T-helper 17 cell (primary cell): ENCODE measurements at regions not wholly inside any gene's neighbourhood (a gene's known extent, or its start where the extent isn't known, plus 50 kb on each side); places are given as distances from the start of the nearest gene placed in this dataset.
"Not testable (repeated sequence)": the region's sequence is repeated elsewhere in the genome, so short reads cannot be mapped to it uniquely, and the experiment has no call there.

ENCODE experiments used
- ATAC-seq: fragments of 150-1000 bp; cut with Tn5 transposase; 2 replicates; pipeline ENCODE4 v1.10.0; 2021; ENCODE audit warnings: mild to moderate bottlenecking, moderate library complexity
- DNase-seq, 3 donors: peaks; one replicate each; pipeline versions ENCODE4 v3.0.0 to v3.0.0-alpha.2; 2020 to 2021
- H3K9me3 ChIP-seq: one replicate; pipeline ENCODE4 v1.7.0; 2013; ENCODE audit warnings: low read length, mild to moderate bottlenecking; ENCODE audit not compliant: control insufficient read depth, poor library complexity, severe bottlenecking
- H3K27ac Mint-ChIP-seq: one replicate; pipeline ENCODE4 v1.8.0; 2022; ENCODE audit warnings: mild to moderate bottlenecking, moderate library complexity, mixed read lengths
- H3K27me3 Mint-ChIP-seq: one replicate; pipeline ENCODE4 v1.8.0; 2022; ENCODE audit warnings: mixed read lengths
- H3K36me3 Mint-ChIP-seq: one replicate; pipeline ENCODE4 v1.8.0; 2022; ENCODE audit warnings: low read depth, mixed read lengths
- H3K4me1 Mint-ChIP-seq: one replicate; pipeline ENCODE4 v1.8.0; 2022; ENCODE audit warnings: mild to moderate bottlenecking, mixed read lengths
- H3K4me3 Mint-ChIP-seq: one replicate; pipeline ENCODE4 v1.8.0; 2022; ENCODE audit warnings: mild to moderate bottlenecking, moderate library complexity, mixed read lengths

GRCh38 chr3:125682610-125683009 is 87.3 kb upstream of the OSBPL11 start:
- not testable (repeated sequence) for H3K27ac Mint-ChIP-seq, ATAC-seq, H3K4me3 Mint-ChIP-seq, H3K4me1 Mint-ChIP-seq, DNase-seq, H3K9me3 ChIP-seq, H3K36me3 Mint-ChIP-seq
- H3K27me3 Mint-ChIP-seq: peaks cover 12% of the 10 kb centered on the region

- Mint-ChIP-seq H3K4me3 (no peak overlapping the region), H3K27me3 (peaks cover 12% of the 10 kb centered on the region), H3K27ac (no peak overlapping the region), H3K4me1 (no peaks in the 10 kb centered on the region), H3K36me3 (peaks cover 3% of the 10 kb centered on the region)
- ATAC-seq: no peak
- no peak for DNase-seq
- no peaks in the 10 kb centered on the region for H3K9me3 ChIP-seq
These were observed 88.0 kb upstream of the OSBPL11 start for GRCh38 chr3:125683067-125683829.

GRCh38 chr3:125684199-125684598 is 88.9 kb upstream of the OSBPL11 start:
- no peak for DNase-seq
- H3K27ac Mint-ChIP-seq: no peak overlapping the region
- no peak for ATAC-seq
- H3K4me3 Mint-ChIP-seq: no peak overlapping the region
- H3K4me1 Mint-ChIP-seq: no peaks in the 10 kb centered on the region
- H3K9me3 ChIP-seq: no peaks in the 10 kb centered on the region
- peaks cover under 1% of the 10 kb centered on the region for H3K36me3 Mint-ChIP-seq
- peaks cover 12% of the 10 kb centered on the region for H3K27me3 Mint-ChIP-seq

GRCh38 chr3:125685741-125686140 is 90.4 kb upstream of the OSBPL11 start:
- not testable (repeated sequence) for H3K4me3 Mint-ChIP-seq, ATAC-seq, H3K4me1 Mint-ChIP-seq, H3K27ac Mint-ChIP-seq, H3K36me3 Mint-ChIP-seq, DNase-seq, H3K9me3 ChIP-seq
- peaks cover 12% of the 10 kb centered on the region for H3K27me3 Mint-ChIP-seq

- ATAC-seq (no peak), DNase-seq (no peak)
- Mint-ChIP-seq H3K4me3 (no peak overlapping the region), H3K27me3 (peaks cover 21% of the 10 kb centered on the region), H3K4me1 (no peaks in the 10 kb centered on the region), H3K36me3 (no peaks in the 10 kb centered on the region), H3K27ac (no peak overlapping the region)
- H3K9me3 ChIP-seq: no peaks in the 10 kb centered on the region
These were observed 97.1 kb upstream of the OSBPL11 start for GRCh38 chr3:125692361-125692760.

- ATAC-seq (no peak), DNase-seq (no peak)
- Mint-ChIP-seq H3K27me3 (peaks cover 21% of the 10 kb centered on the region), H3K4me3 (no peak overlapping the region), H3K4me1 (no peaks in the 10 kb centered on the region), H3K27ac (no peak overlapping the region), H3K36me3 (no peaks in the 10 kb centered on the region)
- H3K9me3 ChIP-seq: no peaks in the 10 kb centered on the region
These were observed 98.6 kb upstream of the OSBPL11 start for GRCh38 chr3:125693887-125694286.

GRCh38 chr3:125694761-125695294 is 99.5 kb upstream of the OSBPL11 start:
- H3K4me3 Mint-ChIP-seq: no peak overlapping the region
- no peak overlapping the region for H3K27ac Mint-ChIP-seq
- no peak for ATAC-seq
- H3K9me3 ChIP-seq: no peaks in the 10 kb centered on the region
- DNase-seq: no peak
- H3K4me1 Mint-ChIP-seq: no peaks in the 10 kb centered on the region
- peaks cover 21% of the 10 kb centered on the region for H3K27me3 Mint-ChIP-seq
- no peaks in the 10 kb centered on the region for H3K36me3 Mint-ChIP-seq

- Mint-ChIP-seq H3K36me3 (no peaks in the 10 kb centered on the region), H3K27ac (no peak overlapping the region), H3K4me1 (no peaks in the 10 kb centered on the region), H3K27me3 (peaks cover 21% of the 10 kb centered on the region), H3K4me3 (no peak overlapping the region)
- no peak for DNase-seq
- no peaks in the 10 kb centered on the region for H3K9me3 ChIP-seq
- ATAC-seq: no peak
These were observed 100.4 kb upstream of the OSBPL11 start for GRCh38 chr3:125695688-125696087.

- H3K27me3 Mint-ChIP-seq: peaks cover 15% of the 10 kb centered on the region
- not testable (repeated sequence) for ATAC-seq, DNase-seq, H3K4me3 Mint-ChIP-seq, H3K4me1 Mint-ChIP-seq, H3K27ac Mint-ChIP-seq, H3K9me3 ChIP-seq, H3K36me3 Mint-ChIP-seq
These were observed 101.8 kb upstream of the OSBPL11 start for GRCh38 chr3:125697126-125697525.

GRCh38 chr3:125697979-125698640 is 102.8 kb upstream of the OSBPL11 start:
- H3K36me3 Mint-ChIP-seq, H3K27ac Mint-ChIP-seq: not testable (repeated sequence)

GRCh38 chr3:125715651-125716050 is 120.4 kb upstream of the OSBPL11 start:
- Mint-ChIP-seq H3K4me3 (no peak overlapping the region), H3K27me3 (peaks cover 6% of the 10 kb centered on the region), H3K27ac (no peak overlapping the region), H3K36me3 (no peaks in the 10 kb centered on the region), H3K4me1 (no peaks in the 10 kb centered on the region)
- DNase-seq (no peak), ATAC-seq (no peak)
- H3K9me3 ChIP-seq: no peaks in the 10 kb centered on the region

More at GRCh38 chr3:125697979-125698640, 102.8 kb upstream of the OSBPL11 start:
- H3K9me3 ChIP-seq, H3K4me3 Mint-ChIP-seq, ATAC-seq, H3K27me3 Mint-ChIP-seq, H3K4me1 Mint-ChIP-seq: not testable (repeated sequence)
- DNase-seq: peak in 1 of 3 donors; percentile 9

- not testable (repeated sequence) for H3K9me3 ChIP-seq, ATAC-seq, H3K27ac Mint-ChIP-seq, H3K36me3 Mint-ChIP-seq, H3K4me3 Mint-ChIP-seq, DNase-seq, H3K4me1 Mint-ChIP-seq, H3K27me3 Mint-ChIP-seq
These were observed 136.9 kb upstream of the OSBPL11 start for GRCh38 chr3:125732151-125732550.

GRCh38 chr3:125741991-125742718 is 146.9 kb upstream of the OSBPL11 start:
- not testable (repeated sequence) for H3K9me3 ChIP-seq, DNase-seq, ATAC-seq, H3K36me3 Mint-ChIP-seq, H3K4me1 Mint-ChIP-seq, H3K27ac Mint-ChIP-seq, H3K4me3 Mint-ChIP-seq, H3K27me3 Mint-ChIP-seq
